IMR-90 (cell line): ENCODE measurements at regions not wholly inside any gene's neighbourhood (a gene's known extent, or its start where the extent isn't known, plus 50 kb on each side); places are given as distances from the start of the nearest gene placed in this dataset.

Source experiments
- ATAC-seq: fragments of 200-7000 bp; cut with Tn5 transposase; 2 replicates; pipeline ENCODE4 v1.9.1; 2020; ENCODE audit warnings: low read depth, mild to moderate bottlenecking, moderate library complexity
- BruUV-seq: library from RNA; stranded (reverse); fragments of 400-500 nt; replicated peaks from 2 replicates; lab custom pipeline; 2021; lab: Mats Ljungman, UMichigan
- CTCF ChIA-PET: fragments of 300-600 bp; formaldehyde crosslinking; extraction: SDS; loops from one replicate; lab custom pipeline; 2021; ENCODE audit warnings: antibody characterized with exemption; lab: Yijun Ruan, JAX
- POLR2A ChIA-PET: fragments of 300-600 bp; sonication (Branson Sonifier 250); formaldehyde crosslinking; loops from one replicate; lab custom pipeline; 2022; ENCODE audit warnings: antibody characterized with exemption; ENCODE audit not compliant: unreplicated experiment; lab: Charles Lee
- DNase-seq: peaks from one replicate; pipeline ENCODE4 v3.0.0; 2013
- H2AFZ ChIP-seq: replicated peaks from 2 replicates; pipeline ENCODE3; 2013; ENCODE audit warnings: low read length, mild to moderate bottlenecking; ENCODE audit not compliant: poor library complexity
- H2AK5ac ChIP-seq: 2 replicates; pipeline ENCODE4 v1.6.1; 2013; ENCODE audit warnings: low read depth, low read length, inconsistent platforms
- H2AK9ac ChIP-seq: replicated peaks from 2 replicates; pipeline ENCODE3; 2013; ENCODE audit warnings: mild to moderate bottlenecking, low read depth, low read length, moderate library complexity; ENCODE audit not compliant: poor library complexity
- H2BK120ac ChIP-seq: 2 replicates; pipeline ENCODE4 v1.6.1; 2013; ENCODE audit warnings: low read depth, low read length, inconsistent platforms
- H2BK15ac ChIP-seq: 3 replicates; pipeline ENCODE4 v1.6.1; 2013; ENCODE audit warnings: low read depth, low read length, inconsistent platforms
- H2BK20ac ChIP-seq: 2 replicates; pipeline ENCODE4 v1.6.1; 2013; ENCODE audit warnings: low read depth, mild to moderate bottlenecking, inconsistent platforms, low read length, moderate library complexity
- H2BK5ac ChIP-seq: 2 replicates; pipeline ENCODE4 v1.6.1; 2013; ENCODE audit warnings: mild to moderate bottlenecking, low read depth, low read length, inconsistent platforms; ENCODE audit not compliant: poor library complexity, severe bottlenecking
- H3K14ac ChIP-seq: replicated peaks from 2 replicates; pipeline ENCODE4 v1.6.1; 2013; ENCODE audit warnings: low read depth, low read length, inconsistent platforms
- H3K18ac ChIP-seq: 2 replicates; pipeline ENCODE4 v1.6.1; 2013; ENCODE audit warnings: low read depth, low read length, control low read depth
- H3K23ac ChIP-seq: 2 replicates; pipeline ENCODE4 v1.6.1; 2013; ENCODE audit warnings: low read depth, low read length, inconsistent platforms
- H3K27ac ChIP-seq: 2 replicates; pipeline ENCODE4 v1.5.1; 2013; ENCODE audit warnings: mild to moderate bottlenecking, control low read depth, low read length; ENCODE audit not compliant: insufficient read depth
- H3K27me3 ChIP-seq: 2 replicates; pipeline ENCODE4 v1.6.1; 2013; ENCODE audit warnings: low read length; ENCODE audit not compliant: control insufficient read depth, insufficient read depth
- H3K36me3 ChIP-seq: 2 replicates; pipeline ENCODE4 v1.6.1; 2013; ENCODE audit warnings: low read length, mixed read lengths; ENCODE audit not compliant: control insufficient read depth, insufficient read depth
- H3K4ac ChIP-seq: 2 replicates; pipeline ENCODE4 v1.6.1; 2013; ENCODE audit warnings: low read depth, low read length, inconsistent platforms
- H3K4me1 ChIP-seq: 2 replicates; pipeline ENCODE4 v1.6.1; 2013; ENCODE audit warnings: low read length, mixed read lengths; ENCODE audit not compliant: control insufficient read depth, insufficient read depth
- H3K4me2 ChIP-seq: 2 replicates; pipeline ENCODE4 v1.6.1; 2013; ENCODE audit warnings: low read depth, mild to moderate bottlenecking, control low read depth, low read length, moderate library complexity
- H3K4me3 ChIP-seq: 2 replicates; pipeline ENCODE4 v1.5.1; 2013; ENCODE audit warnings: low read depth, mild to moderate bottlenecking, control low read depth, low read length, moderate library complexity; ENCODE audit not compliant: insufficient read depth
- H3K56ac ChIP-seq: 2 replicates; pipeline ENCODE4 v1.6.1; 2013; ENCODE audit warnings: low read length, inconsistent platforms; ENCODE audit not compliant: insufficient read depth; ENCODE audit errors: extremely low read depth
- H3K79me1 ChIP-seq, 2 experiments: 2 replicates each; pipeline ENCODE4 v1.6.1; 2013; ENCODE audit warnings: low read length in 2 of 2, inconsistent platforms in 1 of 2, low read depth in 1 of 2
- H3K9ac ChIP-seq: 2 replicates; pipeline ENCODE4 v1.6.1; 2013; ENCODE audit warnings: low read depth, low read length, control low read depth
- H3K9me1 ChIP-seq: 2 replicates; pipeline ENCODE4 v1.6.1; 2013; ENCODE audit warnings: low read length, inconsistent platforms; ENCODE audit not compliant: insufficient read depth
- H3K9me3 ChIP-seq: 2 replicates; pipeline ENCODE4 v1.6.1; 2013; ENCODE audit warnings: low read length; ENCODE audit not compliant: control insufficient read depth, insufficient read depth
- H4K20me1 ChIP-seq: 2 replicates; pipeline ENCODE4 v1.6.1; 2013; ENCODE audit warnings: low read length, inconsistent platforms; ENCODE audit not compliant: insufficient read depth
- H4K5ac ChIP-seq: 2 replicates; pipeline ENCODE4 v1.6.1; 2013; ENCODE audit warnings: mild to moderate bottlenecking, low read depth, low read length, control low read depth
- H4K8ac ChIP-seq, 2 experiments: 2 replicates each; pipeline ENCODE4 v1.6.1; 2013; ENCODE audit warnings: low read depth in 2 of 2, low read length in 2 of 2, control low read depth in 1 of 2, inconsistent platforms in 1 of 2
- H4K91ac ChIP-seq: 2 replicates; pipeline ENCODE4 v1.6.1; 2013; ENCODE audit warnings: low read depth, low read length, inconsistent platforms; ENCODE audit not compliant: insufficient read depth
- MAFK ChIP-seq: IDR thresholded peaks from 2 replicates; pipeline ENCODE4 v1.6.1; 2012; ENCODE audit warnings: low read depth, low read length, improper control_type of control experiment
- MXI1 ChIP-seq: IDR thresholded peaks from 2 replicates; pipeline ENCODE4 v1.6.1; 2012; ENCODE audit warnings: low read depth, mild to moderate bottlenecking, low read length, moderate library complexity, borderline replicate concordance
- WGBS, 2 experiments: methylation state at CpG; one replicate each; pipeline versions ENCODE4 v1.1.5 to v1.1.7; 2013; ENCODE audit warnings: missing lambda C conversion rate in 2 of 2; ENCODE audit not compliant: insufficient read length in 1 of 2; ENCODE audit errors: extremely low coverage in 2 of 2; 5-methylcytosine and 5-hydroxymethylcytosine counted together
- dilution Hi-C: fragments of 300-500 bp; cut with HindIII; formaldehyde crosslinking; loops from one replicate; pipeline ENCODE4 v1.14.3; 2018; ENCODE audit warnings: low sequenced_read_pairs; ENCODE audit not compliant: unreplicated experiment
- in situ Hi-C: fragments of 300-500 bp; cut with MboI; formaldehyde crosslinking; loops from 3 replicates; pipeline ENCODE4 v1.14.3; 2019; ENCODE audit warnings: low sequenced_read_pairs, inconsistent platforms, mixed read lengths
- intact Hi-C: fragments of 100-400 bp; cut with micrococcal nuclease; formaldehyde crosslinking; loops from 2 replicates; pipeline ENCODE4 v1.10.0; 2022

DNA sequence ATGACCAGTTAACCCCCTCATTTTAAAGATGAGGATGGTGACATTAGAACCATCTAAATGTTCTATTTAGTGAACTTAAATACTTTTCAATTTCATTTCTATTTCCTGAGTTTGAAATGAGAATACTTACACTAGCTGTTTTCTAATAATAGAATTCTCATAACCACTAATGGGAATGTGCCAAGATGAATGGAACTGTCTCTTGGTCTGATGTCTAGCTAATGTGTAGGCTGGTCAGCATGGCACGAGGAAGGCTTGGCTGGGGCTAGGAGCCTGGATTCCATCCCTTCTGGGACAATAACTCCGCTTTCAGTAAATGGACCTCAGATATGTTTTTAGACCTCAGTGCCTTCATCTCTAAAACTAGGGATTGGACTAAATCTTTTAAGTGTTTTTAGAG, 185.8 kb upstream of the NRP1 start:
- WGBS, 2 experiments = no CpG with 5 or more reads among the region's 2 CpGs
- Histone ChIP-seq H3K36me3 (no peaks in the 10 kb centered on the region), H4K5ac (no peak overlapping the region), H3K14ac (no peak overlapping the region), H2AFZ (no peak overlapping the region), H3K23ac (no peak overlapping the region), H2BK15ac (no peak overlapping the region), H2BK20ac (no peak overlapping the region), H3K18ac (no peak overlapping the region), H3K4me2 (no peak overlapping the region), H4K91ac (no peak overlapping the region), H2BK5ac (no peak overlapping the region), H3K56ac (no peak overlapping the region), H2AK9ac (no peak overlapping the region), H3K9ac (no peak overlapping the region), H3K27me3 (no peaks in the 10 kb centered on the region), H3K4ac (no peak overlapping the region), H4K8ac (no peak overlapping the region), H3K9me1 (no peaks in the 10 kb centered on the region), H2BK120ac (no peak overlapping the region), H3K79me1 (no peaks in the 10 kb centered on the region), H2AK5ac (no peak overlapping the region), H3K4me1 (peaks cover 2% of the 10 kb centered on the region; the same call in 1 of the 2 replicates), H3K4me3 (no peak overlapping the region), H4K20me1 (no peaks in the 10 kb centered on the region), H3K9me3 (no peaks in the 10 kb centered on the region), H3K27ac (no peak overlapping the region)
- TF ChIP-seq MAFK (no peak), MXI1 (no peak)
- ATAC-seq = no peak
- dilution Hi-C loops (no loop called here), intact Hi-C loops (no loop called here), in situ Hi-C loops (no loop called here)
- CTCF ChIA-PET = no interaction called here
- DNase-seq = no peak
- POLR2A ChIA-PET = interaction anchor here (0.5 kb wide), 1 partner anchor 246 kb away, joined by 3 read pairs; no protein-coding TSS in a partner anchor
- BruUV-seq = no TSS peak
